ENCODE measurements at regions not wholly inside any gene's neighbourhood (a gene's known extent, or its start where the extent isn't known, plus 50 kb on each side); places are given as distances from the start of the nearest gene placed in this dataset.

GRCh38 chr3:16741103-16741758, 136.0 kb upstream of the DAZL start:
- TF ChIP-seq NFRKB (IDR thresholded peaks at IDR 0.05) (no peak), BHLHE40 (IDR thresholded peaks at IDR 0.05; ENCODE audit: borderline replicate concordance) (no peak), SP1 (IDR thresholded peaks at IDR 0.05) (no peak), ZNF384 (IDR thresholded peaks at IDR 0.05) (no peak), FOXM1 (IDR thresholded peaks at IDR 0.05; ENCODE audit: borderline replicate concordance) (no peak), ARNT (IDR thresholded peaks at IDR 0.05) (no peak), LEF1 (IDR thresholded peaks at IDR 0.05; ENCODE audit: borderline replicate concordance) (no peak), HDGF (IDR thresholded peaks at IDR 0.05; ENCODE audit: borderline replicate concordance) (no peak), SUZ12 (IDR thresholded peaks at IDR 0.05) (no peak), CTBP1 (IDR thresholded peaks at IDR 0.05; ENCODE audit: borderline replicate concordance) (no peak)
- TF ChIP-seq, protein P1, sequence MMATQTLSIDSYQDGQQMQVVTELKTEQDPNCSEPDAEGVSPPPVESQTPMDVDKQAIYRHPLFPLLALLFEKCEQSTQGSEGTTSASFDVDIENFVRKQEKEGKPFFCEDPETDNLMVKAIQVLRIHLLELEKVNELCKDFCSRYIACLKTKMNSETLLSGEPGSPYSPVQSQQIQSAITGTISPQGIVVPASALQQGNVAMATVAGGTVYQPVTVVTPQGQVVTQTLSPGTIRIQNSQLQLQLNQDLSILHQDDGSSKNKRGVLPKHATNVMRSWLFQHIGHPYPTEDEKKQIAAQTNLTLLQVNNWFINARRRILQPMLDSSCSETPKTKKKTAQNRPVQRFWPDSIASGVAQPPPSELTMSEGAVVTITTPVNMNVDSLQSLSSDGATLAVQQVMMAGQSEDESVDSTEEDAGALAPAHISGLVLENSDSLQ (IDR thresholded peaks at IDR 0.05) = no peak

Data from HEK293T (cell line).